OCI-LY3 (cell line): ENCODE measurements at regions not wholly inside any gene's neighbourhood (a gene's known extent, or its start where the extent isn't known, plus 50 kb on each side); places are given as distances from the start of the nearest gene placed in this dataset.
A peak's percentile ranks its signal among the peaks of the same experiment; 100 is the strongest.

Source experiments
- CTCF ChIP-seq: fragments of 200-600, 300-600 bp; sonication (generic); IDR thresholded peaks from 2 replicates; pipeline ENCODE4 v1.5.1; 2014; ENCODE audit warnings: antibody characterized with exemption, low read length, low read depth
- EZH2phosphoT487 ChIP-seq: fragments of 200-600 bp; shearing (Covaris generic); IDR thresholded peaks from 2 replicates; pipeline ENCODE4 v1.6.1; 2018; ENCODE audit warnings: antibody characterized with exemption, mixed run types, low read depth

- peak; percentile 28 for TF ChIP-seq CTCF
- TF ChIP-seq EZH2phosphoT487, result no peak
Observed at GRCh38 chr2:185979546-185980071, 241.0 kb downstream of the FSIP2 start.
